ENCODE measurements at regions not wholly inside any gene's neighbourhood (a gene's known extent, or its start where the extent isn't known, plus 50 kb on each side); places are given as distances from the start of the nearest gene placed in this dataset.
"Not testable (repeated sequence)": the region's sequence is repeated elsewhere in the genome, so short reads cannot be mapped to it uniquely, and the experiment has no call there.

DNA sequence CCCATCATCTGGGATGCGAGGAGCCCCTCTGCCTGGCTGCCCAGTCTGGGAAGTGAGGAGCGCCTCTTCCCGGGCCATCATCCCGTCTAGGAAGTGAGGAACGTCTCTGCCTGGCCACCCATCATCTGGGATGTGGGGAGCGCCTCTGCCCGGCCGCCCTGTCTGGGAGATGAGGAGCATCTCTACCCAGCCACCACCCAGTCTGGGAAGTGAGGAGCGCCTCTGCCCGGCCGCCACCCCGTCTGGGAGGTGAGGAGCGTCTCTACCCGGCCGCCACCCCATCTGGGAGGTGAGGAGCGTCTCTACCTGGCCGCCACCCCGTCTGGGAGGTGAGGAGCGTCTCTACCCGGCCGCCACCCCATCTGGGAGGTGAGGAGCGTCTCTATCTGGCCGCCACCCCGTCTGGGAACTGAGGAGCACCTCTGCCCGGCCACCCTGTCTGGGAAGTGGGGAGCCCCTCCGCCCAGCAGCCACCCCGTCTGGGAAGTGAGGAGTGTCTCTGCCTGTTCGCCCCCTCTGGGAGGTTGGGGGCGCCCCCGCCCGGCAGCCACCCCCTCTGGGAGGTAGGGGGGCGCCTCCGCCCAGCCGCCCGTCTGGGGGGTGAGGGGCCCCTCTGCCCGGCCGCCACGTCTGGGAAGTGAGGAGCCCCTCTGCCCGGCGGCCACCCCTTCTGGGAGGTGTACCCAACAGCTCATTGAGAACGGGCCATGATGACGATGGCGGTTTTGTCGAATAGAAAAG lies 80.5 kb downstream of the NAA11 start:
- TF ChIP-seq, protein P1, sequence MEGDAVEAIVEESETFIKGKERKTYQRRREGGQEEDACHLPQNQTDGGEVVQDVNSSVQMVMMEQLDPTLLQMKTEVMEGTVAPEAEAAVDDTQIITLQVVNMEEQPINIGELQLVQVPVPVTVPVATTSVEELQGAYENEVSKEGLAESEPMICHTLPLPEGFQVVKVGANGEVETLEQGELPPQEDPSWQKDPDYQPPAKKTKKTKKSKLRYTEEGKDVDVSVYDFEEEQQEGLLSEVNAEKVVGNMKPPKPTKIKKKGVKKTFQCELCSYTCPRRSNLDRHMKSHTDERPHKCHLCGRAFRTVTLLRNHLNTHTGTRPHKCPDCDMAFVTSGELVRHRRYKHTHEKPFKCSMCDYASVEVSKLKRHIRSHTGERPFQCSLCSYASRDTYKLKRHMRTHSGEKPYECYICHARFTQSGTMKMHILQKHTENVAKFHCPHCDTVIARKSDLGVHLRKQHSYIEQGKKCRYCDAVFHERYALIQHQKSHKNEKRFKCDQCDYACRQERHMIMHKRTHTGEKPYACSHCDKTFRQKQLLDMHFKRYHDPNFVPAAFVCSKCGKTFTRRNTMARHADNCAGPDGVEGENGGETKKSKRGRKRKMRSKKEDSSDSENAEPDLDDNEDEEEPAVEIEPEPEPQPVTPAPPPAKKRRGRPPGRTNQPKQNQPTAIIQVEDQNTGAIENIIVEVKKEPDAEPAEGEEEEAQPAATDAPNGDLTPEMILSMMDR (IDR thresholded peaks at IDR 0.05; ENCODE audit: borderline replicate concordance, extremely low read depth, low read length, poor library complexity, severe bottlenecking), result not testable (repeated sequence)
- not testable (repeated sequence) for TF ChIP-seq EZH2 (IDR thresholded peaks at IDR 0.05; ENCODE audit: borderline replicate concordance, low read depth, low read length, severe bottlenecking)

Measured in DND-41 (cell line).